ENCODE measurements at regions not wholly inside any gene's neighbourhood (a gene's known extent, or its start where the extent isn't known, plus 50 kb on each side); places are given as distances from the start of the nearest gene placed in this dataset.

GRCh38 chr17:55661963-55662834 is 60.5 kb downstream of the TMEM100 start (continued):
- TF ChIP-seq TSHZ2 (CRISPR knock-in tag; IDR thresholded peaks at IDR 0.05): no peak
- TF ChIP-seq OSR1 (CRISPR knock-in tag; IDR thresholded peaks at IDR 0.05): no peak
- TF ChIP-seq ZNF8 (CRISPR knock-in tag; IDR thresholded peaks at IDR 0.05): no peak
- no peak for TF ChIP-seq CSRNP3 (CRISPR knock-in tag; IDR thresholded peaks at IDR 0.05)
- TF ChIP-seq PPARA (CRISPR knock-in tag; IDR thresholded peaks at IDR 0.05; ENCODE audit: borderline replicate concordance): no peak
- TF ChIP-seq ZNF565 (CRISPR knock-in tag; conservative IDR thresholded peaks at IDR 0.05; ENCODE audit: low read depth): no peak
- TF ChIP-seq TCF4 (CRISPR knock-in tag; IDR thresholded peaks at IDR 0.05; ENCODE audit: borderline replicate concordance): no peak
- TF ChIP-seq SNAI2 (CRISPR knock-in tag; IDR thresholded peaks at IDR 0.05): no peak
- TF ChIP-seq CSDC2 (CRISPR knock-in tag; IDR thresholded peaks at IDR 0.05): no peak
- no peak for TF ChIP-seq ARNTL (CRISPR knock-in tag; IDR thresholded peaks at IDR 0.05; ENCODE audit: borderline replicate concordance, low read depth)
- no peak for TF ChIP-seq ZNF70 (CRISPR knock-in tag; IDR thresholded peaks at IDR 0.05)
- no peak for TF ChIP-seq ZC3H10 (CRISPR knock-in tag; IDR thresholded peaks at IDR 0.05)

- ATAC-seq: no peak
- TF ChIP-seq TSHZ2 (CRISPR knock-in tag; IDR thresholded peaks at IDR 0.05) (peak; percentile 12; the same call in 1 of the 2 replicates), RARB (CRISPR knock-in tag; IDR thresholded peaks at IDR 0.05) (no peak), TCF4 (CRISPR knock-in tag; IDR thresholded peaks at IDR 0.05; ENCODE audit: borderline replicate concordance) (peak; percentile 60)
These were observed 61.4 kb downstream of the TMEM100 start for GRCh38 chr17:55661256-55661758.

- TF ChIP-seq CREB5 (CRISPR knock-in tag; IDR thresholded peaks at IDR 0.05; ENCODE audit: low read depth) (no peak), ZNF565 (CRISPR knock-in tag; conservative IDR thresholded peaks at IDR 0.05; ENCODE audit: low read depth) (no peak), BACH2 (CRISPR knock-in tag; IDR thresholded peaks at IDR 0.05; ENCODE audit: borderline replicate concordance) (no peak), PPARA (CRISPR knock-in tag; IDR thresholded peaks at IDR 0.05; ENCODE audit: borderline replicate concordance) (no peak), TCF4 (CRISPR knock-in tag; IDR thresholded peaks at IDR 0.05; ENCODE audit: borderline replicate concordance) (no peak), TOX (CRISPR knock-in tag; IDR thresholded peaks at IDR 0.05; ENCODE audit: borderline replicate concordance) (no peak), CSDC2 (CRISPR knock-in tag; IDR thresholded peaks at IDR 0.05) (no peak)
These were observed 62.3 kb downstream of the TMEM100 start for GRCh38 chr17:55660178-55660886.

GRCh38 chr17:55659661-55660060 is 63.0 kb downstream of the TMEM100 start:
- no peak for ATAC-seq
- no peak for TF ChIP-seq TOX (CRISPR knock-in tag; IDR thresholded peaks at IDR 0.05; ENCODE audit: borderline replicate concordance)

More at GRCh38 chr17:55660178-55660886, 62.3 kb downstream of the TMEM100 start:
- no peak for ATAC-seq

All from SK-N-SH treated with all-trans-retinoic acid at 6 μM for 48 hours (cell line).